Mesenteric fat pad (tissue), 1 donor: ENCODE measurements at regions not wholly inside any gene's neighbourhood (a gene's known extent, or its start where the extent isn't known, plus 50 kb on each side); places are given as distances from the start of the nearest gene placed in this dataset.

Experiments used
- DNase-seq: peaks from one replicate; pipeline ENCODE4 v3.0.0-alpha.2; 2020; ENCODE audit warnings: low spot score
- donor health status: DM: yes; HTN: yes; CAD: no.

- DNase-seq = no peak
Measured at GRCh38 chr6:1065986-1066385, 245.9 kb upstream of the FOXQ1 start.

GRCh38 chr6:1063671-1064355 lies 248.1 kb upstream of the FOXQ1 start:
- DNase-seq = no peak

- DNase-seq = no peak
Measured at GRCh38 chr6:1062786-1063545, 248.9 kb upstream of the FOXQ1 start.

- DNase-seq = no peak
Measured at GRCh38 chr6:1059596-1059995, 252.3 kb upstream of the FOXQ1 start.

GRCh38 chr6:1057490-1058135 lies 254.3 kb upstream of the FOXQ1 start:
- DNase-seq = no peak

GRCh38 chr6:1055015-1055921 lies 256.6 kb upstream of the FOXQ1 start:
- no peak for DNase-seq

GRCh38 chr6:1054653-1055014 lies 257.3 kb upstream of the FOXQ1 start:
- DNase-seq = no peak

- DNase-seq = no peak
Measured at GRCh38 chr6:1053586-1053985, 258.3 kb upstream of the FOXQ1 start.

GRCh38 chr6:1052262-1052661 lies 259.6 kb upstream of the FOXQ1 start:
- no peak for DNase-seq

GRCh38 chr6:1049900-1050299 lies 262.0 kb upstream of the FOXQ1 start:
- no peak for DNase-seq

GRCh38 chr6:1049170-1049569 lies 262.7 kb upstream of the FOXQ1 start:
- no peak for DNase-seq

- DNase-seq = no peak
Measured at GRCh38 chr6:1047981-1048541, 263.8 kb upstream of the FOXQ1 start.

GRCh38 chr6:1045239-1045638 lies 266.7 kb upstream of the FOXQ1 start:
- no peak for DNase-seq

GRCh38 chr6:1044040-1044836 lies 267.7 kb upstream of the FOXQ1 start:
- DNase-seq = no peak

- no peak for DNase-seq
Measured at GRCh38 chr6:1043458-1043836, 268.5 kb upstream of the FOXQ1 start.

- DNase-seq = no peak
Measured at GRCh38 chr6:1042583-1043457, 269.1 kb upstream of the FOXQ1 start.

GRCh38 chr6:1040393-1040792 lies 271.5 kb upstream of the FOXQ1 start:
- no peak for DNase-seq

- no peak for DNase-seq
Measured at GRCh38 chr6:1039746-1040145, 272.2 kb upstream of the FOXQ1 start.

GRCh38 chr6:1039191-1039590 lies 272.7 kb upstream of the FOXQ1 start:
- no peak for DNase-seq
